H9 (cell line): ENCODE measurements at regions not wholly inside any gene's neighbourhood (a gene's known extent, or its start where the extent isn't known, plus 50 kb on each side); places are given as distances from the start of the nearest gene placed in this dataset.

Source experiments
- DNase-seq: peaks from one replicate; pipeline ENCODE4 v3.0.0-alpha.2; 2017
- H2AFZ ChIP-seq: one replicate; pipeline ENCODE4 v1.6.1; 2013; ENCODE audit warnings: mild to moderate bottlenecking, low read length, control low read depth, moderate library complexity
- H2AK5ac ChIP-seq: 2 replicates; pipeline ENCODE4 v1.6.1; 2013; ENCODE audit warnings: low read length, control low read depth, mixed read lengths; ENCODE audit not compliant: insufficient read length
- H2BK120ac ChIP-seq: one replicate; pipeline ENCODE4 v1.6.1; 2013; ENCODE audit warnings: low read depth, mild to moderate bottlenecking, low read length, control low read depth, inconsistent platforms; ENCODE audit not compliant: poor library complexity, severe bottlenecking
- H2BK12ac ChIP-seq: 2 replicates; pipeline ENCODE4 v1.6.1; 2013; ENCODE audit warnings: low read length, control low read depth, mixed read lengths, low read depth; ENCODE audit not compliant: insufficient read length
- H2BK15ac ChIP-seq: 2 replicates; pipeline ENCODE4 v1.6.1; 2013; ENCODE audit warnings: low read depth, low read length, control low read depth
- H2BK20ac ChIP-seq: one replicate; pipeline ENCODE4 v1.6.1; 2013; ENCODE audit warnings: low read depth, mild to moderate bottlenecking, low read length, control low read depth, inconsistent platforms; ENCODE audit not compliant: poor library complexity, severe bottlenecking
- H2BK5ac ChIP-seq: 2 replicates; pipeline ENCODE4 v1.6.1; 2013; ENCODE audit warnings: low read length, control low read depth, mixed read lengths; ENCODE audit not compliant: insufficient read length
- H3K14ac ChIP-seq: 2 replicates; pipeline ENCODE4 v1.6.1; 2013; ENCODE audit warnings: low read length, control low read depth; ENCODE audit not compliant: insufficient read depth
- H3K18ac ChIP-seq: 2 replicates; pipeline ENCODE4 v1.6.1; 2013; ENCODE audit warnings: low read depth, mild to moderate bottlenecking, mixed read lengths, low read length, control low read depth; ENCODE audit not compliant: insufficient read length
- H3K23ac ChIP-seq: 2 replicates; pipeline ENCODE4 v1.6.1; 2013; ENCODE audit warnings: low read length, control low read depth, mixed read lengths, low read depth; ENCODE audit not compliant: insufficient read length
- H3K23me2 ChIP-seq: 2 replicates; pipeline ENCODE4 v1.6.1; 2013; ENCODE audit warnings: low read depth, mild to moderate bottlenecking, mixed read lengths, low read length, control low read depth; ENCODE audit not compliant: insufficient read length, poor library complexity, severe bottlenecking
- H3K27ac ChIP-seq: 2 replicates; pipeline ENCODE4 v1.5.1; 2013; ENCODE audit warnings: low read length, control low read depth, mixed read lengths, low read depth; ENCODE audit not compliant: insufficient read length
- H3K27me3 ChIP-seq: 2 replicates; pipeline ENCODE4 v1.6.1; 2013; ENCODE audit warnings: low read length, control low read depth, inconsistent platforms; ENCODE audit not compliant: insufficient read depth
- H3K4ac ChIP-seq: 2 replicates; pipeline ENCODE4 v1.6.1; 2013; ENCODE audit warnings: low read depth, mild to moderate bottlenecking, control low read depth, inconsistent platforms, low read length, moderate library complexity
- H3K4me1 ChIP-seq: 2 replicates; pipeline ENCODE4 v1.6.1; 2013; ENCODE audit warnings: low read length, control low read depth, inconsistent platforms; ENCODE audit not compliant: insufficient read depth
- H3K4me2 ChIP-seq: 2 replicates; pipeline ENCODE4 v1.6.1; 2013; ENCODE audit warnings: low read length, control low read depth, mixed read lengths; ENCODE audit not compliant: insufficient read length, insufficient read depth
- H3K56ac ChIP-seq: 2 replicates; pipeline ENCODE4 v1.6.1; 2013; ENCODE audit warnings: low read depth, mild to moderate bottlenecking, mixed read lengths, low read length, control low read depth; ENCODE audit not compliant: insufficient read length
- H3K79me1 ChIP-seq: 2 replicates; pipeline ENCODE4 v1.6.1; 2013; ENCODE audit warnings: low read depth, mild to moderate bottlenecking, moderate library complexity, low read length, control low read depth, inconsistent platforms; ENCODE audit not compliant: insufficient read depth, poor library complexity, severe bottlenecking
- H3K79me2 ChIP-seq: 2 replicates; pipeline ENCODE4 v1.6.1; 2013; ENCODE audit warnings: low read length, control low read depth, inconsistent platforms; ENCODE audit not compliant: insufficient read depth
- H3K9ac ChIP-seq: 2 replicates; pipeline ENCODE4 v1.6.1; 2013; ENCODE audit warnings: low read length, control low read depth, mixed read lengths; ENCODE audit not compliant: insufficient read length; ENCODE audit errors: extremely low read depth
- H3K9me3 ChIP-seq: one replicate; pipeline ENCODE4 v1.6.1; 2013; ENCODE audit warnings: low read depth, low read length, inconsistent platforms; ENCODE audit not compliant: control insufficient read depth
- H3T11ph ChIP-seq: one replicate; pipeline ENCODE4 v1.6.1; 2013; ENCODE audit warnings: mild to moderate bottlenecking, low read length, control low read depth, inconsistent platforms
- H4K20me1 ChIP-seq: one replicate; pipeline ENCODE4 v1.6.1; 2013; ENCODE audit not compliant: control insufficient read depth, insufficient read length, insufficient read depth
- H4K5ac ChIP-seq: 2 replicates; pipeline ENCODE4 v1.6.1; 2013; ENCODE audit warnings: low read depth, mild to moderate bottlenecking, mixed read lengths, low read length, control low read depth; ENCODE audit not compliant: insufficient read length
- H4K8ac ChIP-seq: replicated peaks from 2 replicates; pipeline ENCODE4 v1.6.1; 2013; ENCODE audit warnings: low read length, control low read depth, mixed read lengths, low read depth; ENCODE audit not compliant: insufficient read length
- H4K91ac ChIP-seq: 2 replicates; pipeline ENCODE4 v1.6.1; 2013; ENCODE audit warnings: low read depth, mild to moderate bottlenecking, moderate library complexity, mixed read lengths, low read length, control low read depth; ENCODE audit not compliant: insufficient read length
- H3K27ac Mint-ChIP-seq, 3 experiments: 2 replicates in 2 of 3; 3 replicates in 1 of 3; pipeline ENCODE4 v1.8.0; 2020 to 2021; ENCODE audit warnings: mixed read lengths in 3 of 3, mild to moderate bottlenecking in 1 of 3, moderate library complexity in 1 of 3
- H3K27me3 Mint-ChIP-seq: 2 replicates; pipeline ENCODE4 v1.8.0; 2021; ENCODE audit warnings: low read depth, mild to moderate bottlenecking, moderate library complexity, mixed read lengths
- H3K36me3 Mint-ChIP-seq, 3 experiments: 2 replicates in 2 of 3; 3 replicates in 1 of 3; pipeline ENCODE4 v1.8.0; 2020 to 2021; ENCODE audit warnings: low read depth in 3 of 3, mixed read lengths in 3 of 3; ENCODE audit not compliant: insufficient read depth in 1 of 3
- H3K4me1 Mint-ChIP-seq, 2 experiments: 2 replicates each; pipeline ENCODE4 v1.8.0; 2020; ENCODE audit warnings: mixed read lengths in 2 of 2
- H3K4me3 Mint-ChIP-seq, 2 experiments: 2 replicates in 1 of 2; 3 replicates in 1 of 2; pipeline ENCODE4 v1.8.0; 2020 to 2021; ENCODE audit warnings: mild to moderate bottlenecking in 2 of 2, mixed read lengths in 2 of 2, moderate library complexity in 1 of 2
- H3K9me3 Mint-ChIP-seq, 2 experiments: 2 replicates in 1 of 2; 3 replicates in 1 of 2; pipeline ENCODE4 v1.8.0; 2020; ENCODE audit warnings: mild to moderate bottlenecking in 2 of 2, mixed read lengths in 2 of 2, moderate library complexity in 1 of 2
- CTCF ChIP-seq: fragments of 200-600 bp; sonication (generic); conservative IDR thresholded peaks from 3 replicates; pipeline ENCODE4 v1.8.0; 2021; ENCODE audit warnings: antibody characterized with exemption, mild to moderate bottlenecking
- WGBS: extraction: QIAGEN DNeasy Blood & Tissue Kit; methylation state at CpG from one replicate; pipeline ENCODE4 v1.1.7; 2013; ENCODE audit warnings: missing lambda C conversion rate, low lambda C conversion rate, mixed read lengths; ENCODE audit not compliant: insufficient read length; ENCODE audit errors: extremely low coverage; 5-methylcytosine and 5-hydroxymethylcytosine counted together

GRCh38 chr20:24102749-24103333 lies 114.3 kb upstream of the GGTLC1 start:
- no peak overlapping the region for H3K23ac ChIP-seq
- H3K4me1 Mint-ChIP-seq: peaks cover 0 to 5% of the 10 kb centered on the region in 2 experiments; a peak in 1 of 4 replicates
- H3K9me3 Mint-ChIP-seq: no peaks in the 10 kb centered on the region
- H3K27ac Mint-ChIP-seq: no peak overlapping the region
- H4K91ac ChIP-seq: no peak overlapping the region
- H3K79me2 ChIP-seq: no peaks in the 10 kb centered on the region
- TF ChIP-seq CTCF: no peak
- no peaks in the 10 kb centered on the region for H3K9me3 ChIP-seq
- H4K8ac ChIP-seq: no peak overlapping the region
- H3K23me2 ChIP-seq: no peaks in the 10 kb centered on the region
- no peaks in the 10 kb centered on the region; the same call in 1 of the 2 replicates for H3K27me3 ChIP-seq
- no peak for DNase-seq
- H2AK5ac ChIP-seq: no peak overlapping the region
- peaks cover 3% of the 10 kb centered on the region for H3K27me3 Mint-ChIP-seq
- H3K27ac ChIP-seq: no peak overlapping the region
- H3K4me2 ChIP-seq: no peak overlapping the region
- H2BK12ac ChIP-seq: no peak overlapping the region
- H2AFZ ChIP-seq: no peak overlapping the region
- H3K4ac ChIP-seq: no peak overlapping the region
- H2BK120ac ChIP-seq: no peak overlapping the region
- H3K14ac ChIP-seq: no peak overlapping the region
- no peaks in the 10 kb centered on the region for H4K20me1 ChIP-seq
- no peak overlapping the region for H3T11ph ChIP-seq
- no peak overlapping the region for H2BK20ac ChIP-seq
- H2BK5ac ChIP-seq: no peak overlapping the region
- no peak overlapping the region for H2BK15ac ChIP-seq
- no peak overlapping the region for H3K56ac ChIP-seq
- no peaks in the 10 kb centered on the region for H3K79me1 ChIP-seq
- no peak overlapping the region for H3K9ac ChIP-seq
- no peak overlapping the region for H3K18ac ChIP-seq
- WGBS: no CpG with 5 or more reads among the region's 1 CpG
- H3K4me1 ChIP-seq: no peaks in the 10 kb centered on the region
- H3K36me3 Mint-ChIP-seq: no peaks in the 10 kb centered on the region
- no peak overlapping the region for H4K5ac ChIP-seq
- no peak overlapping the region for H3K4me3 Mint-ChIP-seq
